HG03159 (cell line): ENCODE measurements at regions not wholly inside any gene's neighbourhood (a gene's known extent, or its start where the extent isn't known, plus 50 kb on each side); places are given as distances from the start of the nearest gene placed in this dataset.

Experiments
- ATAC-seq: cut with Tn5 transposase; IDR thresholded peaks from one replicate; pipeline ENCODE4 v1.9.1; 2021; ENCODE audit warnings: mild to moderate bottlenecking, moderate library complexity; ENCODE audit not compliant: unreplicated experiment

- ATAC-seq = no peak
Measured at GRCh38 chr16:48105976-48106375, 49.8 kb downstream of the ABCC12 start.

DNA sequence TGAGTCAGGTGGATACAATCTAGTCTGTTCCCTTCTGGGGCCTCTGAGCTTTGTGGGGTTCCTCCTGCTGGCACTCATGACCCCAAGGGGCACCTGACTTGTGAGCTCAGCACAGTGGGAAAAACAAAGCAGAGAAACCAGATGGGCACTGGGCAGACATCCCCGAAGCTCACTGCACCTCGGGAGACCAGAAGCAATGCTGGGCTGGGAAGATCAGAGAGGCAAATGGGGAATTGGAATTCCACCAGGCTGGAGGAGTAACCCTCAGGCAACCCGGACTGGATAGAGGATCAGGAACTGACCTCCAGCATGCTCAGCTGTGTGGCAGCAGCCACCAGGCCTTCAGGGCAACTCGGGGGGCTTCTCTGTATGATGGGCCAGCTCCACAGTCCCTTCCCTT, 50.3 kb downstream of the ABCC12 start:
- no peak for ATAC-seq

- no peak for ATAC-seq
Measured at GRCh38 chr16:48103591-48103990, 52.2 kb downstream of the ABCC12 start.

- no peak for ATAC-seq
Measured at GRCh38 chr16:48102083-48103008, 53.4 kb downstream of the ABCC12 start.

- peak; percentile 58 for ATAC-seq
Measured at GRCh38 chr16:48101069-48101674, 54.6 kb downstream of the ABCC12 start.

- no peak for ATAC-seq
Measured at GRCh38 chr16:48099455-48099854, 56.3 kb downstream of the ABCC12 start.

DNA sequence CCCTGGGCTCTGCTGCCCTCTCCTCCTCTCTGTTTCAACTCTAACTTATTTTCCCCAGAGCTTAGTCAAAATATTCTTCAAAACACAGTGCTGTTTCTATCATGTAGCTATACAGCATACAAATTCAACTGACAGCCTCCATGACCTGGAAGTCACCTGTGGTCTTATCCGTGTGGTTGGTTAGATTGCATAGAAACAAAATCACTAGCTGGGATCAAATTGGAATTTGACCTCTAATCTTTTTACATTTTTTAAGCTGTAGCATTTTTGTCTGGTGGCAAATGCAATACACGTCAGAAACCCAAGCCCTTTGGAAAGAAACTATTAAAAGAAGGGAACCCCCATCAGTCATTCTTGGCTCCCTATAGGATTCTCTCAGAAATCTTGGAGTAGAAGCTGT, 57.3 kb downstream of the ABCC12 start:
- ATAC-seq = no peak

GRCh38 chr16:48091117-48091516, 64.7 kb downstream of the ABCC12 start:
- no peak for ATAC-seq

DNA sequence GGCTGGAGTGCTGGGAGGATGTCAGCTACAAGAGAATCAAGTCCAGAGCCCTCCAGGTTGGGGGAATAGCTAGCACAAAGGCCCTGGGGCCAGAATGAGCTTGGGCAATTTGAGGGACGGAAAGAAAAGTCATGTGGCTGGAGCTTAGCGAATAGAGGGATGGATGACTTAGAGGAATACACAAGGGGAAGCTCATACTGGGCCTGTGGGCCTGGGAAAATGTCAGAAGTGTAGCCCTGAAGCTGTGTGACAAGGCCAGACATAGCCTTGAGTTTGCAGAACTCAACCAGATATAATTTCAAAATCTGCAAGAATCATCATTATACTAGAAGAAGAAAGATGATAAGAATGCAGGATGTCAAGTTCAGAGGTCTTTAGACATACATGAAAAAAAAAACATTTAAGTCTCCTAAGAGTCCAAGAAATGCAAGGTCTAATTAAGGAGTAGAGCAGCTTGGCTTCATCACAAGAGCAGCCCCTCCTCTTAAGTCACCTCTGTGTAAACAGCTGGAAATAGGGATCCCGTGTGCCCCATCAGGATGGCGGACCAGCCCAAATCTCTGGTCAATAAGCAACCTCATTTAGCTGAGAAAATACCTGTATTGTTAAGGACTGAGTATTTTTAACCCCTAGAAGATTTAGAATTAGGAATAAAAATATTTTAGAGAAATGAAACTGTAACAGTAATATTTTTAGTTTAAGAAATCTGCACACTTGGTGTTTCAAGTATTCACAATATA, 66.6 kb downstream of the ABCC12 start:
- ATAC-seq = no peak

DNA sequence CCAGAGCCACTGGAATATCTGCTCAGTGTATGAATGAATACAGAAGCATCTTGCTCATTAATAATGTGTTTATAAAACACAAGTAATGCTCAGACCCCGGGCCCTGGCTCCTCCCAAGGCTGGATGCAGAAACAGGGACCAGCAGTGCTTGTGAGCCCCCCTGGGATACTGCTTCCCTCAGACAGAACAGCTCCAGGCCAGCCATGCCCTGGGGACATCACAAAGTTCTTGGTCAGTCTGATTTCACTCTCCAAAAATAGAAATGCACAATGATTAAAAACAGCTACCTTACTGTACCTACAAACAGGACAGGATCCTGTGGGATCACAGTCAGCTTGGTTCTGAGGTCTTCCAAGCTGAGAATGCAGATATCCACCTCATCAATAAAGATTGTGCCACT, 68.2 kb downstream of the ABCC12 start:
- ATAC-seq = no peak

- no peak for ATAC-seq
Measured at GRCh38 chr16:48086422-48086821, 69.4 kb downstream of the ABCC12 start.

GRCh38 chr16:48085729-48086128, 70.1 kb downstream of the ABCC12 start:
- no peak for ATAC-seq

DNA sequence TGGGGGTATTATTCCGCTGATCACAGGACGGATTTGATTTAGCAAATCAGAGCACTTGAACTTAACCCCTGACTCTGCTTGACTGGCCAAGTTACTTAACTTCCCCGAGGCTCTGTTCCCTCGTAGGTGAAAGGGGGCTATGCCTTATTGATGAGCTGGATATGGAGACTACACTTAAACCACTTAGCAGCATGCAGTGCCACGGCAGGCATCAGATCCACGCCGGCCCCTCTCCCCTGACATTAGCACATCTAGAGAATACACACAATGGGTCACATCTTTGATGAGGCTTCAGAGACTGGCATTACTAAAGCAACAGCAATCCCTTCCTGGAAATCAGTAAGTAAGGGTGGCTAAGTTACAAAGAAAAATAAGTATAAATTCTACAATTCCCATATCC, 71.0 kb downstream of the ABCC12 start:
- ATAC-seq = no peak

GRCh38 chr16:48082516-48082915, 73.3 kb downstream of the ABCC12 start:
- ATAC-seq = no peak

- ATAC-seq = no peak
Measured at GRCh38 chr16:48081656-48082055, 74.1 kb downstream of the ABCC12 start.

DNA sequence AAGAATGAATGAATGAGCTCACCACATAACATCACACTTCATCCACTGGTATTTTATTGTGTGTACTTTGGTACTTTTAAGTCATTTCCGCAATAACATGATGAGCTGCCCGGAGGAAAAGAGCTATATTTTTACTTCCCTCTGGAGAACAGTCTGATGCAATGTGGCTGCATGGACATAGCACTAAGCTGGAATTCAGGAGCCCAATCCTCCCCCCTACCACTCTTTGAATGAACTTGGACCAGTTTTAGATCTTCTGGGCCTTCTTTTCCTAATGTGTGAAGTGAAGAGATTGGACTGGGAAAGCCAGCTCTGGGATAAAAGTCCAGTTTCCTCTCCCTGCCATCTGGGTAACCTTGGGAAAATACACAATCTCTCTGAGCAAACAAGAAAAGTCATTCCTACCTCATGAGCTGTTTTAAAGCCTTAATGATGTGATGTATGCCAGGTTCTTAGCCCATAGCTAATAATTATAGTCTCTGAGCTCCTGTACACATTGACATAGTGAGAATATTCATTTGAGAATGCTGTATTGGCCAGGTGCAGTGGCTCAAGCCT, 79.3 kb downstream of the ABCC12 start:
- no peak for ATAC-seq

DNA sequence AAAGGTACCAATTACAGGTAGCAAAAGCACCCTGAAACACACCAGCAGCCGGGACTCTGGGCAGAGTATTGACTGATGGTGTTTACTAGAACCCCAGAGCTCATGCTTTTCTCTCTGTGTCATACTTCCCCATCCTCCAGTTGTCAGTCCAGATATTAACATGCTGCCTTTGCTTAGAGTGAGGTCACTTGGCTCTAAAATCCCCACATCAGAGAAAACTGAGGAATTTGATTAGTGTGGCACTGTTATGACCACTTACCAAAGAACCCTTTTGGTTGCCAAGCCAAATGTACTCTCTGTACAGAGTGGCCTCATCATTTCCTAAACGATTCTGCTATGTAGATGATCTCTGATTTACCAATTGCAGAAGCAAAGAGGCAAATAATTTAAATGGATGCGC, 80.4 kb downstream of the ABCC12 start:
- ATAC-seq = no peak

- ATAC-seq = no peak
Measured at GRCh38 chr16:48067388-48067787, 88.4 kb downstream of the ABCC12 start.

- ATAC-seq = no peak
Measured at GRCh38 chr16:48064971-48065370, 90.8 kb downstream of the ABCC12 start.

DNA sequence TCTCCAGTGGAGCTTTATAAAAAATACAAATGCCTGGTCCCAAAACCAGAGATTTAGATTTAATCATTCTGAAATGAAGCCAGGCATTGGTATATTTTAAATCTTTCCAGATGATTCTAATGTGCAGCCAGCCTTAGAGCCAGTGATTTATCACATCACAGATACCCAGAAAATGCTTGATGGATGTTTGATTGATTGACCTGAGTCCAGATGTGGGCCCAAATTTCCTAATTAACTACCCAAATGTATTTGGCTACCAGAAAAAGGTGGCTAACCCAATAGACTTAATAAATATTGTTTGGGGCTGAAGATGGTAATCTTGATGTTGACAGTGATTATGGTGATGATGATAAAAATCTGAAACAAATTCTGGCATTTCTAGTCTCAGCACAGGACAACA, 93.1 kb downstream of the ABCC12 start:
- ATAC-seq = no peak

DNA sequence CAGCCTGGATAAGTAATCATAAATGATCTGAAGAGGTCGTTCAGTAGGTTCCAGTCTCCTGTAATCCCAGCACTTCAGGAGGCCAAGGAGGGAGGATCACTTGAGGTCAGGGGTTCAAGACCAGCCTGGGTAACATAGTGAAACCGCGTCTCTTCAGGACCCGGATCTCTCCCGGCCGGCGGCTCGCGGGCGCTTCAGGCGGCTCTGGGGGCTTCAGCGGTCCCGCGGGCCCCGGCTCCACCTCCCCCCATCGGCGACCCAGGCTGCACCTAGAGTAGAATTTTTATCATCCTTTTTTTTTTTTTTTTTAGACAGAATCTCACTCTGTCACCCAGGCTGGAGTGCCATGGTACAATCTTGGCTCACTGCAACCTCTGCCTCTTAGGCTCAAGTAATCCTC, 95.9 kb downstream of the ABCC12 start:
- no peak for ATAC-seq
